Retinal pigment epithelial cell (primary cell): ENCODE measurements at regions not wholly inside any gene's neighbourhood (a gene's known extent, or its start where the extent isn't known, plus 50 kb on each side); places are given as distances from the start of the nearest gene placed in this dataset.

Experiments
- DNase-seq: peaks from one replicate; pipeline ENCODE4 v3.0.0-alpha.2; 2010; ENCODE audit warnings: low read depth
- H3K4me3 ChIP-seq: 2 replicates; pipeline ENCODE4 v1.5.1; 2011; ENCODE audit warnings: mild to moderate bottlenecking, low read length, control low read depth, moderate library complexity
- TF ChIP-seq, protein P1 (sequence below): conservative IDR thresholded peaks from 2 replicates; pipeline ENCODE4 v1.5.1; 2011; ENCODE audit warnings: low read depth, low read length, control low read depth, inconsistent platforms

DNA sequence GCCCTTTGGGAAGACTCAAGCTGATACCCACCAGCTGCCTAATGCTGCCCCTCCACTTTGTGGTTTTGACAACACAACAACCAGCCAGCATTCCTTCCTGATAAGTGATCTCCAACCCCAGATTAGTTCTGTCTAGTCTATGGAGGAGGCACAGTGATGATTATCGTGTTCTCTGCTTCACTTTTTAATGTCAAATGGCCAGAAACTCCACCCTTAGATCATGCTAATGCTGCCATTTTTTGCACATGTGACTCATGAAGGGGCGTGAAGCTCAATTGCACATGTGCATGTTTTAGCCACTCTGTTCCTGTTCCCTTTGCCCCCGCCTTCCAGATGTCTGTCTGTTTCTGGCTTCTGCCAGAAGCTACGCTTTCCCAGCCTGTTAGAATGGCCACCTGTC lies 199.8 kb downstream of the COG6 start:
- TF ChIP-seq, protein P1, sequence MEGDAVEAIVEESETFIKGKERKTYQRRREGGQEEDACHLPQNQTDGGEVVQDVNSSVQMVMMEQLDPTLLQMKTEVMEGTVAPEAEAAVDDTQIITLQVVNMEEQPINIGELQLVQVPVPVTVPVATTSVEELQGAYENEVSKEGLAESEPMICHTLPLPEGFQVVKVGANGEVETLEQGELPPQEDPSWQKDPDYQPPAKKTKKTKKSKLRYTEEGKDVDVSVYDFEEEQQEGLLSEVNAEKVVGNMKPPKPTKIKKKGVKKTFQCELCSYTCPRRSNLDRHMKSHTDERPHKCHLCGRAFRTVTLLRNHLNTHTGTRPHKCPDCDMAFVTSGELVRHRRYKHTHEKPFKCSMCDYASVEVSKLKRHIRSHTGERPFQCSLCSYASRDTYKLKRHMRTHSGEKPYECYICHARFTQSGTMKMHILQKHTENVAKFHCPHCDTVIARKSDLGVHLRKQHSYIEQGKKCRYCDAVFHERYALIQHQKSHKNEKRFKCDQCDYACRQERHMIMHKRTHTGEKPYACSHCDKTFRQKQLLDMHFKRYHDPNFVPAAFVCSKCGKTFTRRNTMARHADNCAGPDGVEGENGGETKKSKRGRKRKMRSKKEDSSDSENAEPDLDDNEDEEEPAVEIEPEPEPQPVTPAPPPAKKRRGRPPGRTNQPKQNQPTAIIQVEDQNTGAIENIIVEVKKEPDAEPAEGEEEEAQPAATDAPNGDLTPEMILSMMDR: no peak
- no peak overlapping the region for H3K4me3 ChIP-seq
- DNase-seq: no peak

DNA sequence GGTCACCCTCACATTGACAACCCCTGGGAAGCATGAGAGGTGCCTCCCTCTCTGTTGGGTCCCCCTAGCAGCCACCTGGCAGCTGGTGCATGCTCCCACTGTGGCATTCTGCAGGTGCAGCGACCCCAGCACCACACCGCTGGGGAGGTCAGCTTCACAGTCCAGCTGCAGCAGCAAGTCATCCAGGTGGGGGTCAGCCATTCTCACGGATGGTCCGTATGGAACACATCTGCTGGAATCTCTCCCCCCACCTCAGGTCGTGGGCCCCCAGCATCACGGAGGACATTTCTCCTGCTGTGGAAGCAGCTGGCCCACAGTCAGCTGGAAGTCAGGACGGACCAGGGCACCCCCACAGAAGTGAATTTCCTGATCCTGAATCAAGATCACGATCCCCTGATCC lies 201.3 kb downstream of the COG6 start:
- no peak for DNase-seq
- TF ChIP-seq, protein P1: no peak
- H3K4me3 ChIP-seq: no peak overlapping the region

DNA sequence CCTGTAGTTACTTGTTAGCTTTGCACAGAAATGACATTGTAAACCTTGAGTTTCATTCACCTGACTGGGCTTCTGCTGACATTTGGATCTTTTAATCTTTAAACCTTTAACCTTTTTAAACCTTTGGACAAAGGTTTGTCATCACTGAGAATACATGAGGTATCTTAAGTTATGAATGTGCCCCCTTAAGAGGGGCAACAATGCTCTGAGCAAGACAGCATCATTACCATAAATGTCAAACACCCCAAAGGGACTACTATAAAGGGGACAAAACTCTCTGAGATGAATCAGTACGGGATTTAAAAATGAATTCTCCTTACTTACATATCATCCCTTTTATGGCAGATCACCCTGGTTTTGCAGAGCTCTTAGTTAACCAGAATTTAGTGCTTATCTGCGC lies 203.3 kb downstream of the COG6 start:
- H3K4me3 ChIP-seq: no peak overlapping the region
- no peak for DNase-seq
- TF ChIP-seq, protein P1: no peak

DNA sequence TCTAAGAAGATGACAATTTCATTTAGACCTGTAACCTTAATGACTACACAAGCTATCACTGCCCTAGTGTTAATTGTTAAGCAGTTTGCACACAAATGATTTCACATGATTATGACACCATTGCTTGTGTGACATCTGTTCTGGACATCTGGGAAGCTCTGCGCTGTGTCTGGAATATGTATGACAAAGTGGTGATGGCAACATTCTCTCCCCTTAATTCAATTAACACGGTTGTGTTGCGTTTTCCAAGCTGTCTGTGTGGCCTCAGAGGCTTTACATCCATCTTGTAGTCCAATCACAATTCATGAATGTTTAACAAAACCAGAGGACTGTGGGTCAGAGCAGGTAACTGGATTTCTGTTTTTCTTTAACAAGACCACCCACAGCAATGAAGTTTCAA lies 204.4 kb downstream of the COG6 start:
- TF ChIP-seq, protein P1: no peak
- DNase-seq: no peak
- no peak overlapping the region for H3K4me3 ChIP-seq

DNA sequence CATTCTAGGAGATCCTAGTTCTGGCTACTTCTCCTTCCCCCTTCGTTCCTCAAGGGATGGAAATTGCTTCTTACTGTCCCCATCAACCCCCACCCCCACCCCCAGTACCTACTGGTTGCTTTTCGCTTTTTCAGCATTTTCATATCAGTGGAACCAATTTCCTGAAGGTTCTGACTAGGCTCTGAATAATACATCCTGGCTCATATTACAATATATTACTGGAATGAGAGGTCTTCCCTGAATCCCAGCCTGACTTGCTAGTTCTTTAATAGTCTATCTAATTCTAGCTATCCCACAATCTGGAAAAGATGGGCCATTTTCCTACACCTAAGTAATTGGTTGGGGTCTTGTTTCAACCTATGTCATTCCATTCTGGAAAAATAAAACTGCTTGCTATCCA lies 207.4 kb downstream of the COG6 start:
- no peak overlapping the region for H3K4me3 ChIP-seq
- no peak for DNase-seq
- TF ChIP-seq, protein P1: no peak

DNA sequence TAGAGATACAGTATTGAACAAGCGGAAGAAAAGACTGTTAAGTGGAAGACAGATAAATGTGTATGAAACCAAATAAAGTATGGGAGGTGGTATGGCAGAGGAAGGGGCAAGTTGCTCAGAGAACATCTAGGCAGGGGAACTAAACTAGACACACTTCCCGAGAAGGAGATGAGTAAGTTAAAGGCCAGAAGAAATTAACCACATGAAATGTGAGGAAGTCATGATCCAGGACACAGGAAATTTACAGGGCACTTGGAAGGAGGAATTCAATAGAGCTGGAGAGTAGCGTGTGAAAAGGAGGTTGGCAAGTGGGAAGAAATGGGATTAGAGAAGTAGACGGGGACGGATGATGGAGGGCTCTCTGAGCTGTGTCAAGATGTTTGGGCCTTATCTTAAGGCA lies 208.8 kb downstream of the COG6 start:
- DNase-seq: no peak
- no peak overlapping the region for H3K4me3 ChIP-seq
- TF ChIP-seq, protein P1: no peak

DNA sequence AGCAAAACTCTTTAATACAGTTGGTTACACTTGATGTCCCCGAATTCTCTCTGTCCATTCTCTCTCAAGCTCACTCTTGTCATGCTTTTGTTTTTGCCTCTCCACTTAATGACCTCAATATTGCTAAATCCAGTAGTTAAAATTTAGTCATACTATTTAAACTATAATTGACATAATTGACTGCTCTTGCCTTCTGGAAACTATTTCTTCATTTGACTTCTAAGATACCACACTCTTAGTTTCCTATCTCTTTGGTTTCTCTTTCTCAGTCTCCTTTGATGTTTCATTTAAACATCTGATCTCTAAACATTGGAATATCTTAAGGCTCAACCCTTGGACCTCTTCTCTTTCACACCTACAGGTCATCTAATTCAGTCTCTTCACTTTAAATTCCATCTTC lies 211.3 kb downstream of the COG6 start:
- TF ChIP-seq, protein P1: no peak
- DNase-seq: no peak
- H3K4me3 ChIP-seq: no peak overlapping the region
